A673 (cell line): ENCODE measurements at regions not wholly inside any gene's neighbourhood (a gene's known extent, or its start where the extent isn't known, plus 50 kb on each side); places are given as distances from the start of the nearest gene placed in this dataset.
"Not testable (repeated sequence)": the region's sequence is repeated elsewhere in the genome, so short reads cannot be mapped to it uniquely, and the experiment has no call there.

Experiments used
- BruUV-seq: library from RNA; stranded (reverse); fragments of 400-500 nt; replicated peaks from 2 replicates; lab custom pipeline; 2021; lab: Mats Ljungman, UMichigan
- CTCF ChIA-PET: fragments of 300-600 bp; sonication (Branson Sonifier 250); formaldehyde crosslinking; loops from one replicate; lab custom pipeline; 2022; ENCODE audit warnings: antibody characterized with exemption; lab: Charles Lee
- POLR2A ChIA-PET: fragments of 300-600 bp; sonication (Branson Sonifier 250); formaldehyde crosslinking; loops from one replicate; lab custom pipeline; 2022; ENCODE audit warnings: antibody characterized with exemption; ENCODE audit not compliant: low non-redundant PET; lab: Charles Lee
- DNase-seq: peaks from one replicate; pipeline ENCODE4 v3.0.0-alpha.2; 2015; ENCODE audit warnings: low spot score
- H3K27ac ChIP-seq: fragments of 200-600 bp; sonication (generic); 2 replicates; pipeline ENCODE4 v1.5.1; 2016; ENCODE audit warnings: mixed run types, low read depth, mild to moderate bottlenecking, mixed read lengths, antibody characterized with exemption, low read length; ENCODE audit not compliant: poor library complexity, severe bottlenecking
- H3K27me3 ChIP-seq: fragments of 200-600 bp; sonication (generic); replicated peaks from 2 replicates; pipeline ENCODE4 v1.6.1; 2017; ENCODE audit warnings: mixed run types, low read depth, mild to moderate bottlenecking, mixed read lengths, antibody characterized with exemption, low read length; ENCODE audit not compliant: insufficient read depth, poor library complexity
- H3K36me3 ChIP-seq: fragments of 200-600 bp; sonication (generic); 2 replicates; pipeline ENCODE4 v1.6.1; 2016; ENCODE audit warnings: mixed run types, mild to moderate bottlenecking, mixed read lengths, antibody characterized with exemption, low read length; ENCODE audit not compliant: insufficient read depth, poor library complexity, severe bottlenecking
- H3K4me1 ChIP-seq: fragments of 200-600 bp; sonication (generic); 2 replicates; pipeline ENCODE4 v1.6.1; 2017; ENCODE audit warnings: mixed run types, mild to moderate bottlenecking, mixed read lengths, antibody characterized with exemption, low read length; ENCODE audit not compliant: insufficient read depth, poor library complexity, severe bottlenecking
- H3K4me3 ChIP-seq: fragments of 200-600 bp; sonication (generic); 2 replicates; pipeline ENCODE4 v1.5.1; 2016; ENCODE audit warnings: low read depth, mixed run types, mild to moderate bottlenecking, mixed read lengths, low read length; ENCODE audit not compliant: poor library complexity, severe bottlenecking
- H3K9me3 ChIP-seq: fragments of 200-600 bp; sonication (generic); 2 replicates; pipeline ENCODE4 v1.6.1; 2016; ENCODE audit warnings: mixed run types, low read depth, mild to moderate bottlenecking, mixed read lengths, antibody characterized with exemption, low read length; ENCODE audit not compliant: poor library complexity, severe bottlenecking
- CTCF ChIP-seq: fragments of 300-800, 200-600 bp; sonication (generic); conservative IDR thresholded peaks from 2 replicates; pipeline ENCODE4 v1.5.1; 2017; ENCODE audit warnings: low read depth, mild to moderate bottlenecking, antibody characterized with exemption, low read length, moderate library complexity, mixed read lengths
- EZH2 ChIP-seq: fragments of 200-600 bp; sonication (generic); IDR thresholded peaks from 2 replicates; pipeline ENCODE4 v1.6.1; 2017; ENCODE audit warnings: borderline replicate concordance, low read depth, mild to moderate bottlenecking, mixed read lengths, antibody characterized with exemption, low read length; ENCODE audit not compliant: poor library complexity, severe bottlenecking
- intact Hi-C: fragments of 100-400 bp; cut with micrococcal nuclease; formaldehyde crosslinking; loops from one replicate; pipeline ENCODE4 v1.10.0; 2022; ENCODE audit not compliant: unreplicated experiment

- BruUV-seq, intact Hi-C loops, H3K36me3 ChIP-seq, H3K4me3 ChIP-seq, DNase-seq, H3K27me3 ChIP-seq, CTCF ChIA-PET, H3K27ac ChIP-seq, H3K4me1 ChIP-seq, H3K9me3 ChIP-seq, POLR2A ChIA-PET: not testable (repeated sequence)
These were observed 458.0 kb upstream of the NDN start for GRCh38 chr15:24145070-24145469.

- DNase-seq, result no peak
- Histone ChIP-seq H3K4me1 (no peaks in the 10 kb centered on the region), H3K27me3 (no peaks in the 10 kb centered on the region), H3K27ac (no peak overlapping the region), H3K4me3 (no peak overlapping the region), H3K9me3 (peaks cover 11% of the 10 kb centered on the region), H3K36me3 (no peaks in the 10 kb centered on the region)
- BruUV-seq, result no TSS peak
- ChIA-PET POLR2A (no interaction called here), CTCF (no interaction called here)
- TF ChIP-seq CTCF, result no peak
- intact Hi-C loops, result no loop called here
These were observed 459.1 kb upstream of the NDN start for GRCh38 chr15:24146251-24146650.

- CTCF ChIA-PET, result no interaction called here
- POLR2A ChIA-PET, result no interaction called here
- Histone ChIP-seq H3K9me3 (peaks cover 28% of the 10 kb centered on the region), H3K27ac (no peak overlapping the region), H3K4me1 (no peaks in the 10 kb centered on the region), H3K27me3 (no peaks in the 10 kb centered on the region), H3K36me3 (no peaks in the 10 kb centered on the region), H3K4me3 (no peak overlapping the region)
- TF ChIP-seq CTCF (no peak), EZH2 (no peak)
- no peak for DNase-seq
- BruUV-seq, result no TSS peak
- intact Hi-C loops, result no loop called here
These were observed 463.4 kb upstream of the NDN start for GRCh38 chr15:24150542-24150941.

GRCh38 chr15:24158306-24158705, 471.2 kb upstream of the NDN start:
- H3K4me3 ChIP-seq, POLR2A ChIA-PET, BruUV-seq, H3K27ac ChIP-seq, H3K9me3 ChIP-seq, H3K36me3 ChIP-seq, H3K27me3 ChIP-seq, CTCF ChIA-PET, DNase-seq, H3K4me1 ChIP-seq, intact Hi-C loops: not testable (repeated sequence)

- intact Hi-C loops, H3K9me3 ChIP-seq, CTCF ChIA-PET: not testable (repeated sequence)
These were observed 478.4 kb upstream of the NDN start for GRCh38 chr15:24165512-24165911.

GRCh38 chr15:24202297-24202696, 473.3 kb upstream of the NPAP1 start:
- H3K27me3 ChIP-seq, POLR2A ChIA-PET, BruUV-seq, H3K4me3 ChIP-seq, CTCF ChIA-PET, H3K27ac ChIP-seq, H3K9me3 ChIP-seq, H3K4me1 ChIP-seq, H3K36me3 ChIP-seq, intact Hi-C loops, DNase-seq: not testable (repeated sequence)

More at GRCh38 chr15:24165512-24165911, 478.4 kb upstream of the NDN start:
- BruUV-seq, H3K27ac ChIP-seq, DNase-seq, POLR2A ChIA-PET, H3K4me1 ChIP-seq, H3K27me3 ChIP-seq, H3K36me3 ChIP-seq, H3K4me3 ChIP-seq: not testable (repeated sequence)
